Keratinocyte (primary cell): ENCODE measurements at regions not wholly inside any gene's neighbourhood (a gene's known extent, or its start where the extent isn't known, plus 50 kb on each side); places are given as distances from the start of the nearest gene placed in this dataset.

Source experiments
- DNase-seq: peaks from one replicate; pipeline ENCODE4 v3.0.0-alpha.2; 2011; ENCODE audit warnings: low read depth, missing footprints, low spot score
- FAIRE-seq: peaks from 2 replicates; lab custom pipeline; 2011; peaks lifted over from hg19 to GRCh38; lab: Jason Lieb, UNC
- H2AFZ ChIP-seq: 2 replicates; pipeline ENCODE4 v1.6.0; 2012; ENCODE audit warnings: low read length, control low read depth, inconsistent platforms; ENCODE audit not compliant: control insufficient read depth
- H3K27ac ChIP-seq: 2 replicates; pipeline ENCODE4 v1.5.1; 2011; ENCODE audit warnings: low read length; ENCODE audit not compliant: control insufficient read depth, insufficient read depth
- H3K27me3 ChIP-seq: 3 replicates; pipeline ENCODE4 v1.6.0; 2011; ENCODE audit warnings: low read length; ENCODE audit not compliant: control insufficient read depth, insufficient read depth; ENCODE audit errors: extremely low read depth
- H3K36me3 ChIP-seq, 2 experiments: 2 replicates in 1 of 2; 3 replicates in 1 of 2; pipeline ENCODE4 v1.5.1; 2011; ENCODE audit warnings: low read length in 2 of 2, mild to moderate bottlenecking in 1 of 2; ENCODE audit not compliant: control insufficient read depth in 2 of 2, insufficient read depth in 2 of 2; ENCODE audit errors: extremely low read depth in 1 of 2
- H3K4me1 ChIP-seq: 3 replicates; pipeline ENCODE4 v1.5.1; 2011; ENCODE audit warnings: low read length; ENCODE audit not compliant: control insufficient read depth, insufficient read depth; ENCODE audit errors: extremely low read depth
- H3K4me2 ChIP-seq: 3 replicates; pipeline ENCODE4 v1.6.0; 2011; ENCODE audit warnings: low read depth, low read length; ENCODE audit not compliant: control insufficient read depth, insufficient read depth; ENCODE audit errors: extremely low read depth
- H3K4me3 ChIP-seq, 3 experiments: fragments of 200-600 bp in 1 of 3; sonication (generic) in 1 of 3; 2 replicates in 2 of 3; 3 replicates in 1 of 3; pipeline ENCODE4 v1.5.1; 2011 to 2016; ENCODE audit warnings: low read length in 3 of 3, mild to moderate bottlenecking in 3 of 3, control low read depth in 2 of 3, inconsistent platforms in 1 of 3, low read depth in 1 of 3, mixed read lengths in 1 of 3, mixed run types in 1 of 3, moderate library complexity in 1 of 3; ENCODE audit not compliant: control insufficient read depth in 2 of 3, insufficient read depth in 2 of 3; ENCODE audit errors: extremely low read depth in 1 of 3
- H3K79me2 ChIP-seq: 2 replicates; pipeline ENCODE4 v1.6.0; 2012; ENCODE audit warnings: low read length; ENCODE audit not compliant: control insufficient read depth, insufficient read depth
- H3K9ac ChIP-seq: 3 replicates; pipeline ENCODE4 v1.6.0; 2011; ENCODE audit warnings: low read length; ENCODE audit not compliant: control insufficient read depth, insufficient read depth; ENCODE audit errors: extremely low read depth
- H3K9me1 ChIP-seq: 3 replicates; pipeline ENCODE4 v1.6.0; 2011; ENCODE audit warnings: low read length; ENCODE audit not compliant: control insufficient read depth, insufficient read depth; ENCODE audit errors: extremely low read depth
- H3K9me3 ChIP-seq: 2 replicates; pipeline ENCODE4 v1.5.1; 2012; ENCODE audit warnings: low read depth, low read length; ENCODE audit not compliant: control insufficient read depth
- H4K20me1 ChIP-seq: 3 replicates; pipeline ENCODE4 v1.6.0; 2011; ENCODE audit warnings: low read length; ENCODE audit not compliant: control insufficient read depth, insufficient read depth; ENCODE audit errors: extremely low read depth
- EZH2 ChIP-seq: IDR thresholded peaks from one replicate; pipeline ENCODE4 v1.6.1; 2012; ENCODE audit warnings: inconsistent platforms, mild to moderate bottlenecking, low read length, moderate library complexity
- dilution Hi-C: fragments of 300-500 bp; cut with MboI; formaldehyde crosslinking; loops from one replicate; pipeline ENCODE4 v1.7.0; 2020; ENCODE audit warnings: low sequenced_read_pairs; ENCODE audit not compliant: extremely low pct_ligation_motif_present
- TF ChIP-seq, protein P1 (sequence below), 3 experiments: IDR thresholded peaks in 1 of 3; conservative IDR thresholded peaks in 1 of 3; optimal IDR thresholded peaks in 1 of 3; 2 replicates in 2 of 3; 3 replicates in 1 of 3; pipeline versions ENCODE3 to v1.5.1; 2011; ENCODE audit warnings: low read length in 3 of 3, mild to moderate bottlenecking in 3 of 3, moderate library complexity in 2 of 3, control low read depth in 1 of 3, inconsistent platforms in 1 of 3; ENCODE audit not compliant: insufficient read depth in 2 of 3; ENCODE audit errors: extremely low read depth in 1 of 3

DNA sequence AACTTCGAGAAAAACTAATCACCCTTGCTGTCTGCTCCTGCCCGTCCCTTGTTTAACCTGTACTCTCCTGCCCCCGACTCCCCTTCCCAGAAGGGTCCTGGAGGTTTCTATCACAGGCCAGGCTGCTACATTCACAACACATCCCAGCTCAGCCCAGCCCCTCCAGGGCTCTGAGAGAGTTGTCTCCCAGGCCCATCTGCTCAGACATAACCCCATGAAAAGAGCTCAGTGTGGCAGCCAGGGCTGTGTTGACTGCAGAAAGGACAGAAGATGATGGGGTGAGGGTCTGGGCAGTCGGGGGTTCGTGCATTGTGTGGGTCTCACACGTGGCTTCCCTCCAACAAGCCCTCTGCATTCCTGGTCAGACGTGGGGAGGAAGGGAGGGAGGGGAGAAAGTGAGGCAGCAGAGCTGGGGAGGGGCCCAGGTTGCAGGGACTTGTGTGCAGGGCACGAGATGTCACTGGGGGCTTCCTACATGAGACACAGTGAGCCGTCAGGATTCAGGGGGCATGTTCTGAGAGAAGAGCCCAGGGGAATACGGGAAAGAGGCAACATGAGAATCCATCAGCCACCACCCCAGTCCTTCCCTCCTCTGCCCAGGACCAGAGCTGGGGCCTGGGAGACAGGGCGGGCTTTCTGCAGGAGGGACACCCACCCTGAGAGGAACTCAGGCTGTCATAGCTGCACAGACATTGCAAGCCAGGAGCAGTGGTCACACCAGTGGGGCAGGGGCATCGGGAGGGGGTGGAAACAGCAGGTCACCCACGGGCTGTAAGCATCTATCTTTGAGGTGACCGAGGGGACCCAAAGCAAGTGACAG lies 372.9 kb downstream of the PREX1 start:
- H3K36me3 ChIP-seq: no peaks in the 10 kb centered on the region
- H3K27me3 ChIP-seq: peaks cover 6% of the 10 kb centered on the region
- FAIRE-seq (no peak), DNase-seq (no peak)
- no peaks in the 10 kb centered on the region for H4K20me1 ChIP-seq
- no peak overlapping the region for H3K27ac ChIP-seq
- H3K4me1 ChIP-seq: no peaks in the 10 kb centered on the region
- no peak overlapping the region for H2AFZ ChIP-seq
- dilution Hi-C loops: no loop called here
- TF ChIP-seq EZH2: no peak
- TF ChIP-seq, protein P1, sequence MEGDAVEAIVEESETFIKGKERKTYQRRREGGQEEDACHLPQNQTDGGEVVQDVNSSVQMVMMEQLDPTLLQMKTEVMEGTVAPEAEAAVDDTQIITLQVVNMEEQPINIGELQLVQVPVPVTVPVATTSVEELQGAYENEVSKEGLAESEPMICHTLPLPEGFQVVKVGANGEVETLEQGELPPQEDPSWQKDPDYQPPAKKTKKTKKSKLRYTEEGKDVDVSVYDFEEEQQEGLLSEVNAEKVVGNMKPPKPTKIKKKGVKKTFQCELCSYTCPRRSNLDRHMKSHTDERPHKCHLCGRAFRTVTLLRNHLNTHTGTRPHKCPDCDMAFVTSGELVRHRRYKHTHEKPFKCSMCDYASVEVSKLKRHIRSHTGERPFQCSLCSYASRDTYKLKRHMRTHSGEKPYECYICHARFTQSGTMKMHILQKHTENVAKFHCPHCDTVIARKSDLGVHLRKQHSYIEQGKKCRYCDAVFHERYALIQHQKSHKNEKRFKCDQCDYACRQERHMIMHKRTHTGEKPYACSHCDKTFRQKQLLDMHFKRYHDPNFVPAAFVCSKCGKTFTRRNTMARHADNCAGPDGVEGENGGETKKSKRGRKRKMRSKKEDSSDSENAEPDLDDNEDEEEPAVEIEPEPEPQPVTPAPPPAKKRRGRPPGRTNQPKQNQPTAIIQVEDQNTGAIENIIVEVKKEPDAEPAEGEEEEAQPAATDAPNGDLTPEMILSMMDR (optimal IDR thresholded peaks at IDR 0.05 in 1 of 3, IDR thresholded peaks at IDR 0.05 in 1 of 3, conservative IDR thresholded peaks at IDR 0.05 in 1 of 3; ENCODE audit: extremely low read depth in 1 of 3, insufficient read depth in 2 of 3, low read length in 3 of 3): no peak
- H3K4me3 ChIP-seq: no peak overlapping the region
- no peak overlapping the region for H3K4me2 ChIP-seq
- no peaks in the 10 kb centered on the region for H3K9me3 ChIP-seq
- H3K79me2 ChIP-seq: no peaks in the 10 kb centered on the region
- H3K9me1 ChIP-seq: no peaks in the 10 kb centered on the region
- no peak overlapping the region for H3K9ac ChIP-seq

DNA sequence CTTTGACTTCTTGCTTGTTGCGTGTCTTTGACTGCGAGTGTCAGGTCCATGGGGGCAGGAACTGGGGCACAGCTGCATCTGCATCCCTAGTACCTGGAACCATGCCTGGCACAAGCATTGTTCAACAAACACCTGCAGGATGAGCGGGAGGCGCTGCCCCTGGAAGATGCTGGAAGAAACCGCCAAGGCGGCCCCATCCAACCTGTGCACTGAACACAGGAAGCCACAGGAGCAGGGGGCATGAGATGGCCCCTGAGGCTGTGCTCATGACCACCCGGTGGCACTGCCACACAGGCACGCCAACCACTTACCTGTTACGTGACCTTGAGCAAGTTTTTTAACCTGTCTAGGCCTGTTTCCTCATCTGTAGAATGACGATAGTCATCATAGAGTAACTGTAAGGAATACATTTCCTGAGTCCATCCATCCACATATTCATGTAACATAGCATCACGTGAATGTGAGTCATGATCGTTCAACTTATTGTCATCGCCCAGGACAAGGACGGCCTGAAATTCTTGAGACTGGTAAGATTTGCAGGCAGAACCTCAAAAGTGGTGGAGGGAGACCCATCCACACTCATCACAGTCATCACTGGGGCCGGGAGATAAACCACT lies 374.2 kb downstream of the PREX1 start:
- H3K27ac ChIP-seq: no peak overlapping the region
- dilution Hi-C loops: no loop called here
- H3K4me1 ChIP-seq: no peaks in the 10 kb centered on the region
- H4K20me1 ChIP-seq: no peaks in the 10 kb centered on the region
- DNase-seq (no peak), FAIRE-seq (no peak)
- no peak overlapping the region for H3K4me2 ChIP-seq
- H2AFZ ChIP-seq: no peak overlapping the region
- no peaks in the 10 kb centered on the region for H3K9me3 ChIP-seq
- no peak overlapping the region for H3K4me3 ChIP-seq
- no peaks in the 10 kb centered on the region for H3K9me1 ChIP-seq
- TF ChIP-seq EZH2: no peak
- TF ChIP-seq, protein P1 (optimal IDR thresholded peaks at IDR 0.05 in 1 of 3, IDR thresholded peaks at IDR 0.05 in 1 of 3, conservative IDR thresholded peaks at IDR 0.05 in 1 of 3; ENCODE audit: extremely low read depth in 1 of 3, insufficient read depth in 2 of 3, low read length in 3 of 3): no peak
- H3K79me2 ChIP-seq: no peaks in the 10 kb centered on the region
- H3K27me3 ChIP-seq: no peaks in the 10 kb centered on the region
- H3K36me3 ChIP-seq: no peaks in the 10 kb centered on the region
- H3K9ac ChIP-seq: no peak overlapping the region
